Liver (tissue), 8 donors: ENCODE measurements at regions not wholly inside any gene's neighbourhood (a gene's known extent, or its start where the extent isn't known, plus 50 kb on each side); places are given as distances from the start of the nearest gene placed in this dataset.

Experiments used
- DNase-seq: peaks from one replicate; pipeline ENCODE4 v3.0.0-alpha.2; 2017; ENCODE audit warnings: low spot score
- H3K27ac ChIP-seq, 2 donors: one replicate each; pipeline ENCODE4 v1.7.0; 2013; ENCODE audit warnings: inconsistent platforms in 2 of 2, low read length in 2 of 2, control low read depth in 1 of 2, low read depth in 1 of 2, mild to moderate bottlenecking in 1 of 2
- H3K27me3 ChIP-seq, 4 donors: one replicate each; pipeline versions ENCODE4 v1.6.1 to v1.7.0; 2013; ENCODE audit warnings: low read length in 3 of 4, inconsistent platforms in 1 of 4, mild to moderate bottlenecking in 1 of 4, moderate library complexity in 1 of 4; ENCODE audit not compliant: control insufficient read depth in 4 of 4, insufficient read depth in 4 of 4
- H3K36me3 ChIP-seq, 4 donors: one replicate each; pipeline versions ENCODE4 v1.6.1 to v1.7.0; 2013; ENCODE audit warnings: low read length in 3 of 4, mild to moderate bottlenecking in 3 of 4, low read depth in 1 of 4, moderate library complexity in 1 of 4; ENCODE audit not compliant: control insufficient read depth in 4 of 4, insufficient read depth in 3 of 4
- H3K4me1 ChIP-seq, 4 donors: one replicate each; pipeline versions ENCODE4 v1.6.1 to v1.7.0; 2013; ENCODE audit warnings: low read length in 3 of 4, mild to moderate bottlenecking in 3 of 4, moderate library complexity in 1 of 4; ENCODE audit not compliant: control insufficient read depth in 4 of 4, insufficient read depth in 4 of 4
- H3K4me3 ChIP-seq, 3 donors: one replicate each; pipeline versions ENCODE4 v1.6.1 to v1.7.0; 2013; ENCODE audit warnings: low read length in 3 of 3, control low read depth in 1 of 3, low read depth in 1 of 3, mild to moderate bottlenecking in 1 of 3
- H3K9ac ChIP-seq, 2 donors: one replicate each; pipeline ENCODE4 v1.7.0; 2013; ENCODE audit warnings: low read length in 2 of 2, mild to moderate bottlenecking in 2 of 2, moderate library complexity in 2 of 2, control low read depth in 1 of 2, low read depth in 1 of 2
- H3K9me3 ChIP-seq, 4 donors: one replicate each; pipeline versions ENCODE4 v1.6.1 to v1.7.0; 2013; ENCODE audit warnings: low read length in 3 of 4; ENCODE audit not compliant: control insufficient read depth in 4 of 4
- EGR1 ChIP-seq, 2 donors: IDR thresholded peaks; 2 replicates each; pipeline ENCODE4 v1.6.1; 2016 to 2018; ENCODE audit warnings: antibody characterized with exemption in 2 of 2, low read depth in 2 of 2
- FOXA1 ChIP-seq: IDR thresholded peaks from 2 replicates; pipeline ENCODE4 v1.6.1; 2016; ENCODE audit warnings: antibody characterized with exemption
- FOXA2 ChIP-seq: IDR thresholded peaks from 2 replicates; pipeline ENCODE4 v1.6.1; 2016; ENCODE audit warnings: antibody characterized with exemption
- GABPA ChIP-seq, 2 donors: IDR thresholded peaks in 1 of 2; conservative IDR thresholded peaks in 1 of 2; 2 replicates each; pipeline ENCODE4 v1.6.1; 2016; ENCODE audit warnings: antibody characterized with exemption in 2 of 2, mild to moderate bottlenecking in 1 of 2, moderate library complexity in 1 of 2
- HNF4A ChIP-seq, 2 donors: conservative IDR thresholded peaks; 2 replicates each; pipeline ENCODE4 v1.6.1; 2016; ENCODE audit warnings: antibody characterized with exemption in 2 of 2, mild to moderate bottlenecking in 2 of 2
- HNF4G ChIP-seq: IDR thresholded peaks from 2 replicates; pipeline ENCODE4 v1.6.1; 2016; ENCODE audit warnings: antibody characterized with exemption
- JUND ChIP-seq, 2 donors: IDR thresholded peaks; 2 replicates each; pipeline ENCODE4 v1.6.1; 2016; ENCODE audit warnings: antibody characterized with exemption in 2 of 2
- NR2F2 ChIP-seq: IDR thresholded peaks from 2 replicates; pipeline ENCODE4 v1.6.1; 2016; ENCODE audit warnings: antibody characterized with exemption
- RAD21 ChIP-seq, 2 donors: IDR thresholded peaks; 2 replicates each; pipeline ENCODE4 v1.6.1; 2016; ENCODE audit warnings: antibody characterized with exemption in 2 of 2, mild to moderate bottlenecking in 2 of 2
- RXRA ChIP-seq, 2 donors: IDR thresholded peaks; 2 replicates each; pipeline ENCODE4 v1.6.1; 2017 to 2018; ENCODE audit warnings: antibody characterized with exemption in 2 of 2, mild to moderate bottlenecking in 1 of 2
- SP1 ChIP-seq: IDR thresholded peaks from 2 replicates; pipeline ENCODE4 v1.6.1; 2018; ENCODE audit warnings: antibody characterized with exemption, mild to moderate bottlenecking
- TAF1 ChIP-seq: conservative IDR thresholded peaks from 2 replicates; pipeline ENCODE4 v1.6.1; 2016; ENCODE audit warnings: antibody characterized with exemption, mild to moderate bottlenecking
- YY1 ChIP-seq: IDR thresholded peaks from 2 replicates; pipeline ENCODE4 v1.6.1; 2016; ENCODE audit warnings: antibody characterized with exemption, mild to moderate bottlenecking
- WGBS: extraction: QIAGEN DNeasy Blood & Tissue Kit; methylation state at CpG from one replicate; pipeline ENCODE4 v1.1.7; 2013; 5-methylcytosine and 5-hydroxymethylcytosine counted together
- TF ChIP-seq, protein P1 (sequence below): IDR thresholded peaks from 2 replicates; pipeline ENCODE4 v1.6.1; 2016; ENCODE audit warnings: antibody characterized with exemption
- TF ChIP-seq, protein P2 (sequence below): fragments of 150-350 bp; IDR thresholded peaks from 2 replicates; pipeline ENCODE4 v1.5.1; 2017; ENCODE audit warnings: improper control_type of control experiment, low read depth, low read length; ENCODE audit not compliant: missing input control
- TF ChIP-seq, protein P3 (sequence below): IDR thresholded peaks from 2 replicates; pipeline ENCODE4 v1.6.1; 2016; ENCODE audit warnings: antibody characterized with exemption, mild to moderate bottlenecking
- TF ChIP-seq, protein P4 (sequence below): IDR thresholded peaks from 2 replicates; pipeline ENCODE4 v1.6.1; 2016; ENCODE audit warnings: antibody characterized with exemption
- donor health status: healthy.
- donor health status: healthy.
- donor health status: healthy.
- donor health status: healthy.
- donor health status: healthy.

DNA sequence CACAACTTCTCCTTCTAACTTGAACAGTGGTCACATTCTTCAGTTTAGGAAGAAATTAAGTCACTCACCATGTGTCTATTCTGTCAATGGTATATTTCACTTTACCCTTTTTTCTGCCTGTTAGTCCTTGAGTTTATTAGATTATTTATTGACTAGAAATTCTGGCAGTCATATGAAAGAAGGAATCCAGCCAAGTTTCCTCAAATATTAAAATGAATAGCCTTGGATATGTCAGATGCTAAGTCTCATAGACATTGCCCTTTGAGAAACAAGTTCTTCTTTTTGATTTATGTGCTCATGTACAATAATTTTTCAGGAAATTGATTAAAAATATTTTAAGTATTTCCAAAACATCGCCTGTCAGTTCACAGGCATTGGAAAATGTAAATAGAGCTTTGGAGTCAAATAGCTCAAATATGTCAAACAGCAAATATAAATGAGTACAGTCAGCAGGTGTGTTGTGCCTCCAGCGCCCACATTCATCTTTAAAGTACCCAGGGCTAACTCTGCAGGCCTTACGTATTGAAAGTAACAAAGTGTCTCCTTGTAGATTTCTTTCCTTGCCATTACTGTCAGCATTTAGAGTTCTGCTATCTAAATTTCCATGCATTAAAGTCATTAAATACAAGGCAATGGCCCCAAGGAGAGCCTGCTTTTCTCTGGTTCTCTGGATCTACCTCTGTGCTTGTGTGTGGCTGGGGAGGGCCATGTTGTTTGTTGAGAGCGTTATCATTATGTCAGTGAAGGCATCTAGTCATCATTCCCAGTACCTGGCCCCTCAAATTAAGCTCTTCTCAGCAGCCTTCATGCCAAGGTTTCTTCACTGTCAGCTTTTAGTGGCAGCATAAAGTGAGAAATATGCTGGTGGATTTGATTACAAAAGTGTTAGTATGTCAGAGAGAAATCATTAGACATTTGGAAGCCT lies 76.3 kb upstream of the TRPC4 start:
- Histone ChIP-seq H3K9me3 (no peaks in the 10 kb centered on the region), H3K4me1 (peaks cover 0 to 1% (median 0%) of the 10 kb centered on the region in 4 donors), H3K27me3 (peaks cover 0 to 2% (median 0%) of the 10 kb centered on the region in 4 donors), H3K4me3 (no peak overlapping the region), H3K27ac (no peak overlapping the region), H3K9ac (no peak overlapping the region), H3K36me3 (no peaks in the 10 kb centered on the region)
- TF ChIP-seq, protein P1, sequence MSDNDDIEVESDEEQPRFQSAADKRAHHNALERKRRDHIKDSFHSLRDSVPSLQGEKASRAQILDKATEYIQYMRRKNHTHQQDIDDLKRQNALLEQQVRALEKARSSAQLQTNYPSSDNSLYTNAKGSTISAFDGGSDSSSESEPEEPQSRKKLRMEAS = no peak
- TF ChIP-seq NR2F2 (no peak), YY1 (no peak), HNF4G (no peak), SP1 (no peak)
- TF ChIP-seq, protein P2, sequence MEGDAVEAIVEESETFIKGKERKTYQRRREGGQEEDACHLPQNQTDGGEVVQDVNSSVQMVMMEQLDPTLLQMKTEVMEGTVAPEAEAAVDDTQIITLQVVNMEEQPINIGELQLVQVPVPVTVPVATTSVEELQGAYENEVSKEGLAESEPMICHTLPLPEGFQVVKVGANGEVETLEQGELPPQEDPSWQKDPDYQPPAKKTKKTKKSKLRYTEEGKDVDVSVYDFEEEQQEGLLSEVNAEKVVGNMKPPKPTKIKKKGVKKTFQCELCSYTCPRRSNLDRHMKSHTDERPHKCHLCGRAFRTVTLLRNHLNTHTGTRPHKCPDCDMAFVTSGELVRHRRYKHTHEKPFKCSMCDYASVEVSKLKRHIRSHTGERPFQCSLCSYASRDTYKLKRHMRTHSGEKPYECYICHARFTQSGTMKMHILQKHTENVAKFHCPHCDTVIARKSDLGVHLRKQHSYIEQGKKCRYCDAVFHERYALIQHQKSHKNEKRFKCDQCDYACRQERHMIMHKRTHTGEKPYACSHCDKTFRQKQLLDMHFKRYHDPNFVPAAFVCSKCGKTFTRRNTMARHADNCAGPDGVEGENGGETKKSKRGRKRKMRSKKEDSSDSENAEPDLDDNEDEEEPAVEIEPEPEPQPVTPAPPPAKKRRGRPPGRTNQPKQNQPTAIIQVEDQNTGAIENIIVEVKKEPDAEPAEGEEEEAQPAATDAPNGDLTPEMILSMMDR = no peak
- 78% methylated on average over 4 of the region's 4 CpGs for WGBS
- DNase-seq = no peak

DNA sequence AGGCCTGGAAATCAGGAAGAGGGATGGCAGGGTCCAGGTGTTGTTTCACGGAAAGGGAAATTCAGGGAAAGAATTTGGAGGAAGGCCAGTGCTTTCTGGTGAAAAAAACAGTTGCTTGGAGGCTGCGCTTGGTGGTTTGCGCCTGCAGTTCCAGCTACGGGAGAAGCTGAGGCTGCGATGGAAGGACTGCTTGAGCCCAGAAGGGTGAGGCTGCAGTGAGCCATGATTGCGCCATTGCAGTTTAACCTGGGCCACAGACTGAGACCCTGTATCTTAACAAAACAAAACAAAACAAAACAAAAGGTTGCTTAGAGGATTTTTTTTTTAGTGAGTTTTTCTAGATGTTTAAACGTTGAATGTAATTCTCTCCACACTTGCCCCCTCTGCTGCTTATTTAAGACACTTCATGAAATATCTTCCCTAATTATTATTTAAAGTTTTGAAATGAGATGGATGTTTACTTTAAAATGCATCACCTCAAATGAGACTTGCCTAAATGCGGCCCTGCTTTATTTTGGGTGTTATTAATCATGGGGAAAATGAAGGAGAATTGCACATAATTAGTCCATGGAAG lies 75.4 kb upstream of the TRPC4 start:
- H3K27me3 ChIP-seq = peaks cover 0 to 2% (median 0%) of the 10 kb centered on the region in 4 donors
- no peak for DNase-seq
- 82% methylated on average over 8 of the region's 8 CpGs for WGBS
- H3K27ac ChIP-seq = no peak overlapping the region
- H3K4me1 ChIP-seq = peaks cover 0 to 1% (median 0%) of the 10 kb centered on the region in 4 donors
- no peaks in the 10 kb centered on the region for H3K9me3 ChIP-seq
- no peaks in the 10 kb centered on the region for H3K36me3 ChIP-seq
- TF ChIP-seq TAF1 (no peak), RAD21 (IDR thresholded peaks at IDR 0.05) (no peak), NR2F2 (no peak), JUND (IDR thresholded peaks at IDR 0.05) (no peak), YY1 (no peak), FOXA2 (no peak), FOXA1 (no peak), GABPA (IDR thresholded peaks at IDR 0.05 in 1 of 2, conservative IDR thresholded peaks at IDR 0.05 in 1 of 2) (no peak), RXRA (IDR thresholded peaks at IDR 0.05) (no peak), EGR1 (IDR thresholded peaks at IDR 0.05; ENCODE audit: low read depth in 2 of 2) (no peak), HNF4A (conservative IDR thresholded peaks at IDR 0.05) (no peak), SP1 (no peak)
- TF ChIP-seq, protein P2 = no peak
- TF ChIP-seq, protein P3, sequence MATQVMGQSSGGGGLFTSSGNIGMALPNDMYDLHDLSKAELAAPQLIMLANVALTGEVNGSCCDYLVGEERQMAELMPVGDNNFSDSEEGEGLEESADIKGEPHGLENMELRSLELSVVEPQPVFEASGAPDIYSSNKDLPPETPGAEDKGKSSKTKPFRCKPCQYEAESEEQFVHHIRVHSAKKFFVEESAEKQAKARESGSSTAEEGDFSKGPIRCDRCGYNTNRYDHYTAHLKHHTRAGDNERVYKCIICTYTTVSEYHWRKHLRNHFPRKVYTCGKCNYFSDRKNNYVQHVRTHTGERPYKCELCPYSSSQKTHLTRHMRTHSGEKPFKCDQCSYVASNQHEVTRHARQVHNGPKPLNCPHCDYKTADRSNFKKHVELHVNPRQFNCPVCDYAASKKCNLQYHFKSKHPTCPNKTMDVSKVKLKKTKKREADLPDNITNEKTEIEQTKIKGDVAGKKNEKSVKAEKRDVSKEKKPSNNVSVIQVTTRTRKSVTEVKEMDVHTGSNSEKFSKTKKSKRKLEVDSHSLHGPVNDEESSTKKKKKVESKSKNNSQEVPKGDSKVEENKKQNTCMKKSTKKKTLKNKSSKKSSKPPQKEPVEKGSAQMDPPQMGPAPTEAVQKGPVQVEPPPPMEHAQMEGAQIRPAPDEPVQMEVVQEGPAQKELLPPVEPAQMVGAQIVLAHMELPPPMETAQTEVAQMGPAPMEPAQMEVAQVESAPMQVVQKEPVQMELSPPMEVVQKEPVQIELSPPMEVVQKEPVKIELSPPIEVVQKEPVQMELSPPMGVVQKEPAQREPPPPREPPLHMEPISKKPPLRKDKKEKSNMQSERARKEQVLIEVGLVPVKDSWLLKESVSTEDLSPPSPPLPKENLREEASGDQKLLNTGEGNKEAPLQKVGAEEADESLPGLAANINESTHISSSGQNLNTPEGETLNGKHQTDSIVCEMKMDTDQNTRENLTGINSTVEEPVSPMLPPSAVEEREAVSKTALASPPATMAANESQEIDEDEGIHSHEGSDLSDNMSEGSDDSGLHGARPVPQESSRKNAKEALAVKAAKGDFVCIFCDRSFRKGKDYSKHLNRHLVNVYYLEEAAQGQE = no peak
- TF ChIP-seq, protein P1 = no peak
- TF ChIP-seq, protein P4, sequence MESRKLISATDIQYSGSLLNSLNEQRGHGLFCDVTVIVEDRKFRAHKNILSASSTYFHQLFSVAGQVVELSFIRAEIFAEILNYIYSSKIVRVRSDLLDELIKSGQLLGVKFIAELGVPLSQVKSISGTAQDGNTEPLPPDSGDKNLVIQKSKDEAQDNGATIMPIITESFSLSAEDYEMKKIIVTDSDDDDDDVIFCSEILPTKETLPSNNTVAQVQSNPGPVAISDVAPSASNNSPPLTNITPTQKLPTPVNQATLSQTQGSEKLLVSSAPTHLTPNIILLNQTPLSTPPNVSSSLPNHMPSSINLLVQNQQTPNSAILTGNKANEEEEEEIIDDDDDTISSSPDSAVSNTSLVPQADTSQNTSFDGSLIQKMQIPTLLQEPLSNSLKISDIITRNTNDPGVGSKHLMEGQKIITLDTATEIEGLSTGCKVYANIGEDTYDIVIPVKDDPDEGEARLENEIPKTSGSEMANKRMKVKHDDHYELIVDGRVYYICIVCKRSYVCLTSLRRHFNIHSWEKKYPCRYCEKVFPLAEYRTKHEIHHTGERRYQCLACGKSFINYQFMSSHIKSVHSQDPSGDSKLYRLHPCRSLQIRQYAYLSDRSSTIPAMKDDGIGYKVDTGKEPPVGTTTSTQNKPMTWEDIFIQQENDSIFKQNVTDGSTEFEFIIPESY = no peak
- H3K4me3 ChIP-seq = no peak overlapping the region
- H3K9ac ChIP-seq = no peak overlapping the region
